Neural cell (in vitro differentiated cells): ENCODE measurements at regions not wholly inside any gene's neighbourhood (a gene's known extent, or its start where the extent isn't known, plus 50 kb on each side); places are given as distances from the start of the nearest gene placed in this dataset.

Source experiments
- H2AFZ ChIP-seq: fragments of 200-600, 300-800 bp; sonication (generic), shearing (Covaris generic); 2 replicates; pipeline ENCODE4 v1.6.0; 2014; ENCODE audit warnings: low read depth, mild to moderate bottlenecking, antibody characterized with exemption, low read length, moderate library complexity
- H3F3A ChIP-seq: fragments of 200-600 bp; shearing (Covaris generic); 2 replicates; pipeline ENCODE4 v1.6.1; 2016; ENCODE audit warnings: mild to moderate bottlenecking, moderate library complexity, mixed read lengths, antibody characterized with exemption, low read length; ENCODE audit not compliant: insufficient read depth, poor library complexity, severe bottlenecking
- H3K27ac ChIP-seq: fragments of 200-600, 300-800 bp; sonication (generic), shearing (Covaris generic); 2 replicates; pipeline ENCODE4 v1.5.1; 2014; ENCODE audit warnings: mild to moderate bottlenecking, low read length, moderate library complexity
- H3K27me3 ChIP-seq: fragments of 300-800, 200-600 bp; sonication (generic), shearing (Covaris generic); 2 replicates; pipeline ENCODE4 v1.6.0; 2014; ENCODE audit warnings: mild to moderate bottlenecking, low read depth, low read length, moderate library complexity; ENCODE audit not compliant: insufficient read depth
- H3K36me3 ChIP-seq: fragments of 300-800, 200-600 bp; sonication (generic), shearing (Covaris generic); 2 replicates; pipeline ENCODE4 v1.5.1; 2014; ENCODE audit warnings: mild to moderate bottlenecking, antibody characterized with exemption, low read length, moderate library complexity; ENCODE audit not compliant: insufficient read depth
- H3K4me2 ChIP-seq: fragments of 300-800, 200-600 bp; sonication (generic), shearing (Covaris generic); 2 replicates; pipeline ENCODE4 v1.6.0; 2014; ENCODE audit warnings: mild to moderate bottlenecking, low read length
- H3K4me3 ChIP-seq: fragments of 300-800, 200-600 bp; sonication (generic), shearing (Covaris generic); 2 replicates; pipeline ENCODE4 v1.5.1; 2014; ENCODE audit warnings: mild to moderate bottlenecking, low read length, moderate library complexity
- H3K79me2 ChIP-seq: fragments of 200-600 bp; shearing (Covaris generic); replicated peaks from 2 replicates; pipeline ENCODE4 v1.6.0; 2014; ENCODE audit warnings: mild to moderate bottlenecking, low read length, moderate library complexity; ENCODE audit not compliant: insufficient read depth
- H3K9ac ChIP-seq: fragments of 300-800, 200-600 bp; sonication (generic), shearing (Covaris generic); 2 replicates; pipeline ENCODE4 v1.6.1; 2016; ENCODE audit warnings: mild to moderate bottlenecking, low read length, mixed read lengths
- H3K9me2 ChIP-seq: fragments of 200-600 bp; shearing (Covaris generic); 2 replicates; pipeline ENCODE4 v1.6.1; 2016; ENCODE audit warnings: mild to moderate bottlenecking, low read length, mixed read lengths; ENCODE audit not compliant: insufficient read depth
- H3K9me3 ChIP-seq: fragments of 200-600, 300-800 bp; sonication (generic), shearing (Covaris generic); 2 replicates; pipeline ENCODE4 v1.6.1; 2016; ENCODE audit warnings: mild to moderate bottlenecking, mixed run types, low read length, moderate library complexity, mixed read lengths
- H4K20me1 ChIP-seq: fragments of 200-600 bp; shearing (Covaris generic); 2 replicates; pipeline ENCODE4 v1.6.1; 2016; ENCODE audit warnings: mild to moderate bottlenecking, mixed run types; ENCODE audit not compliant: insufficient read depth
- EP300 ChIP-seq: fragments of 450-650 bp; conservative IDR thresholded peaks from 2 replicates; pipeline ENCODE4 v1.6.1; 2014; ENCODE audit warnings: antibody characterized with exemption, mild to moderate bottlenecking, moderate library complexity; ENCODE audit not compliant: poor library complexity, severe bottlenecking
- EZH2 ChIP-seq: fragments of 200-600, 300-800 bp; shearing (Covaris generic), sonication (generic); IDR thresholded peaks from 2 replicates; pipeline ENCODE4 v1.6.1; 2014; ENCODE audit warnings: antibody characterized with exemption, low read length, borderline replicate concordance, mild to moderate bottlenecking; ENCODE audit not compliant: insufficient read depth, poor library complexity, severe bottlenecking
- MXI1 ChIP-seq: fragments of 450-650 bp; conservative IDR thresholded peaks from 2 replicates; pipeline ENCODE4 v1.6.1; 2014; ENCODE audit warnings: antibody characterized with exemption, mild to moderate bottlenecking; ENCODE audit not compliant: poor library complexity, severe bottlenecking
- POLR2AphosphoS5 ChIP-seq: IDR thresholded peaks from 2 replicates; pipeline ENCODE4 v1.6.1; 2012
- RAD21 ChIP-seq: fragments of 450-650 bp; conservative IDR thresholded peaks from 2 replicates; pipeline ENCODE4 v1.6.1; 2014; ENCODE audit warnings: antibody characterized with exemption, mild to moderate bottlenecking, moderate library complexity
- SMC3 ChIP-seq: fragments of 450-650 bp; conservative IDR thresholded peaks from 2 replicates; pipeline ENCODE4 v1.6.1; 2014; ENCODE audit warnings: antibody characterized with exemption, mild to moderate bottlenecking, moderate library complexity; ENCODE audit not compliant: poor library complexity
- TAF1 ChIP-seq: IDR thresholded peaks from 2 replicates; pipeline ENCODE4 v1.6.1; 2012; ENCODE audit warnings: low read depth
- TF ChIP-seq, protein P1 (sequence below): IDR thresholded peaks from 2 replicates; pipeline ENCODE4 v1.6.1; 2012; ENCODE audit warnings: borderline replicate concordance
- TF ChIP-seq, protein P2 (sequence below): fragments of 450-650 bp; IDR thresholded peaks from 2 replicates; pipeline ENCODE4 v1.5.1; 2014; ENCODE audit warnings: antibody characterized with exemption, mild to moderate bottlenecking, moderate library complexity; ENCODE audit not compliant: poor library complexity, severe bottlenecking

DNA sequence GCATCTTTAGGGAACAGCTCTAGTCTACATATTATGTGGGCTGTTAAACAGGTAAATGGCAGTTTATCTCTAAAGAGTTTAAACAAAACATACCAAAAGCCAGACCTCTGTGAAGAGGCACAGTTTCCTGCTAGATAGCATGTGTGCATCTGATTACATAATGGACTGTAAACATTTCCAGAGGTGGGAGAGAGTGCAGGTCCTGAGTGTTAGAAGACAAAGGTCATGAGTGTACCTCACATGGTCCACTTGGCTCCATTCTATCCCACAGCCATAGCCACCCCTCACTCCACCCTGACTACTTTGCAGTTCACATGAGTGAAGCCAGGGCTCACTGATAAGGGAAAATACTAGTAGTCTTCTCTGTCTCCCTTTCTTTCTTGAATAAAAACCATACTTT, 233.4 kb downstream of the MTX2 start:
- TF ChIP-seq TAF1 (no peak), EP300 (no peak), MXI1 (no peak), POLR2AphosphoS5 (no peak), RAD21 (no peak), SMC3 (no peak), EZH2 (no peak)
- TF ChIP-seq, protein P1, sequence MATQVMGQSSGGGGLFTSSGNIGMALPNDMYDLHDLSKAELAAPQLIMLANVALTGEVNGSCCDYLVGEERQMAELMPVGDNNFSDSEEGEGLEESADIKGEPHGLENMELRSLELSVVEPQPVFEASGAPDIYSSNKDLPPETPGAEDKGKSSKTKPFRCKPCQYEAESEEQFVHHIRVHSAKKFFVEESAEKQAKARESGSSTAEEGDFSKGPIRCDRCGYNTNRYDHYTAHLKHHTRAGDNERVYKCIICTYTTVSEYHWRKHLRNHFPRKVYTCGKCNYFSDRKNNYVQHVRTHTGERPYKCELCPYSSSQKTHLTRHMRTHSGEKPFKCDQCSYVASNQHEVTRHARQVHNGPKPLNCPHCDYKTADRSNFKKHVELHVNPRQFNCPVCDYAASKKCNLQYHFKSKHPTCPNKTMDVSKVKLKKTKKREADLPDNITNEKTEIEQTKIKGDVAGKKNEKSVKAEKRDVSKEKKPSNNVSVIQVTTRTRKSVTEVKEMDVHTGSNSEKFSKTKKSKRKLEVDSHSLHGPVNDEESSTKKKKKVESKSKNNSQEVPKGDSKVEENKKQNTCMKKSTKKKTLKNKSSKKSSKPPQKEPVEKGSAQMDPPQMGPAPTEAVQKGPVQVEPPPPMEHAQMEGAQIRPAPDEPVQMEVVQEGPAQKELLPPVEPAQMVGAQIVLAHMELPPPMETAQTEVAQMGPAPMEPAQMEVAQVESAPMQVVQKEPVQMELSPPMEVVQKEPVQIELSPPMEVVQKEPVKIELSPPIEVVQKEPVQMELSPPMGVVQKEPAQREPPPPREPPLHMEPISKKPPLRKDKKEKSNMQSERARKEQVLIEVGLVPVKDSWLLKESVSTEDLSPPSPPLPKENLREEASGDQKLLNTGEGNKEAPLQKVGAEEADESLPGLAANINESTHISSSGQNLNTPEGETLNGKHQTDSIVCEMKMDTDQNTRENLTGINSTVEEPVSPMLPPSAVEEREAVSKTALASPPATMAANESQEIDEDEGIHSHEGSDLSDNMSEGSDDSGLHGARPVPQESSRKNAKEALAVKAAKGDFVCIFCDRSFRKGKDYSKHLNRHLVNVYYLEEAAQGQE, result no peak
- TF ChIP-seq, protein P2, sequence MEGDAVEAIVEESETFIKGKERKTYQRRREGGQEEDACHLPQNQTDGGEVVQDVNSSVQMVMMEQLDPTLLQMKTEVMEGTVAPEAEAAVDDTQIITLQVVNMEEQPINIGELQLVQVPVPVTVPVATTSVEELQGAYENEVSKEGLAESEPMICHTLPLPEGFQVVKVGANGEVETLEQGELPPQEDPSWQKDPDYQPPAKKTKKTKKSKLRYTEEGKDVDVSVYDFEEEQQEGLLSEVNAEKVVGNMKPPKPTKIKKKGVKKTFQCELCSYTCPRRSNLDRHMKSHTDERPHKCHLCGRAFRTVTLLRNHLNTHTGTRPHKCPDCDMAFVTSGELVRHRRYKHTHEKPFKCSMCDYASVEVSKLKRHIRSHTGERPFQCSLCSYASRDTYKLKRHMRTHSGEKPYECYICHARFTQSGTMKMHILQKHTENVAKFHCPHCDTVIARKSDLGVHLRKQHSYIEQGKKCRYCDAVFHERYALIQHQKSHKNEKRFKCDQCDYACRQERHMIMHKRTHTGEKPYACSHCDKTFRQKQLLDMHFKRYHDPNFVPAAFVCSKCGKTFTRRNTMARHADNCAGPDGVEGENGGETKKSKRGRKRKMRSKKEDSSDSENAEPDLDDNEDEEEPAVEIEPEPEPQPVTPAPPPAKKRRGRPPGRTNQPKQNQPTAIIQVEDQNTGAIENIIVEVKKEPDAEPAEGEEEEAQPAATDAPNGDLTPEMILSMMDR, result no peak
- H3K9me2 ChIP-seq, result no peaks in the 10 kb centered on the region
- no peak overlapping the region for H3K4me3 ChIP-seq
- H3K79me2 ChIP-seq, result no peaks in the 10 kb centered on the region
- H3K9me3 ChIP-seq, result no peaks in the 10 kb centered on the region
- no peak overlapping the region for H2AFZ ChIP-seq
- H3F3A ChIP-seq, result no peaks in the 10 kb centered on the region
- no peaks in the 10 kb centered on the region for H3K36me3 ChIP-seq
- H4K20me1 ChIP-seq, result no peaks in the 10 kb centered on the region
- no peak overlapping the region for H3K4me2 ChIP-seq
- H3K27me3 ChIP-seq, result no peaks in the 10 kb centered on the region
- no peak overlapping the region for H3K27ac ChIP-seq
- no peak overlapping the region for H3K9ac ChIP-seq

DNA sequence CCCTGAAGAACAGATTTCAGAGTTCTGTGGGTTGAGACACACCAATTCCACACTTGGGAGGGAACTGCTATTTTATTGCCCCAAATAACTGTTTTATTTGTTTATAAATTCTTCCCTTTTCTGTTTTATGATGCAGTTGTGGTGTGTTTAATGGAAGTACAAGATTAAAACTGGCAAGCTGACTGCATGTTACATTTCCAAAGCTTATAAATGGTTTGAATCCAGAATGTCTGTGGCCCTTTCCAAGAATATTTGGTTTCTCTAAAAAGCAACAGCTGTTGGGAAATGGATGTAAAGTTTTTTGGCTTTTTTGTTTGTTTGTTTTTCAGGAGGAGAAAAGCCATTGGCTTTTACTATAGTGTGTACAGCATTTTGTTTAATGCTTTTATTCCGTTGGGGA, 234.5 kb downstream of the MTX2 start:
- no peaks in the 10 kb centered on the region for H3K9me3 ChIP-seq
- no peaks in the 10 kb centered on the region for H4K20me1 ChIP-seq
- H3K4me3 ChIP-seq, result no peak overlapping the region
- H3K4me2 ChIP-seq, result no peak overlapping the region
- no peak overlapping the region for H3K9ac ChIP-seq
- H3K27me3 ChIP-seq, result no peaks in the 10 kb centered on the region
- H2AFZ ChIP-seq, result no peak overlapping the region
- no peak for TF ChIP-seq TAF1
- no peak for TF ChIP-seq MXI1
- TF ChIP-seq, protein P1, result no peak
- no peaks in the 10 kb centered on the region for H3K36me3 ChIP-seq
- H3F3A ChIP-seq, result no peaks in the 10 kb centered on the region
- H3K27ac ChIP-seq, result no peak overlapping the region
- no peaks in the 10 kb centered on the region for H3K9me2 ChIP-seq
- H3K79me2 ChIP-seq, result no peaks in the 10 kb centered on the region
